ENCODE measurements at regions not wholly inside any gene's neighbourhood (a gene's known extent, or its start where the extent isn't known, plus 50 kb on each side); places are given as distances from the start of the nearest gene placed in this dataset.

DNA sequence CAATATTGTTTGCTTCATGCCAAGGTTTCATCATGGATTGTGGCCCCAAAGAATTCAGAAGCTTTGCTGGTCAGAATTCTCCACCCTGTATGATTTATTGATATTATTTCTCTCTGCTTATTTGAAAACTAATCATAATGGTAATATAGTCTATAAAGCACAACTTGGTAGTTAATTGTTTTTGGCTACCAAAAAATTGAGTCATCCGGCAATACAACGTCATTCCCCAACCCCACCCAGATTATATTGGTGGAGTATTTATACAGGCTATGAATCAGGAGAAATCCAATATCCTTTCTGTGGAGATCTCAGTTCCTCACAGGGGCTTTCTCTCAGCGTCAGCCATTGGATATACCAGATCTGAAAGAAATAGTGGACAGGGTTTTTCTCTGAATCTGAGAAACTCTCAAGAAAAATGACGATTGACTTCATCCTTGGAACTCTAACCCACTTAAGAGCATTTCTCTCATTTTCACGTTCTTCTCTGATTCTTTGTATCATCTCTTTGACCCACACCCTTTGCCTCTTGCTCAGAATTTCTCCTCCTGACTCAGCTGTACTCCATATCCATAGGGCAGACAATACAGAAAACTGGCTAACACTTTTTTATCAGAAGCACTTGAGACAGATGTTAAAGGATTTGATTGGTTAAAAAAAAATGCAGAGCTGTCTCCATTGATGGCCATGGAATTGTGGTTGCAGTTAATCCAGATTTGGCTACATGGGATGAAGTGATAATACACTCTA lies 1055.8 kb upstream of the CADM2 start:
- WGBS, 2 donors: 67 to 68% methylated on average over 5 of the region's 5 CpGs
- ATAC-seq (no peak), DNase-seq (no peak)
- no peak overlapping the region for H3K4me3 ChIP-seq
- H3K36me3 ChIP-seq (replicated peaks in 1 of 2; ENCODE audit: insufficient read depth in 1 of 2, low read depth in 2 of 2): no peaks in the 10 kb centered on the region
- H3K9me3 ChIP-seq: no peaks in the 10 kb centered on the region
- no peak overlapping the region for H3K27ac ChIP-seq
- intact Hi-C loops (cut with DNase I): no loop called here
- H3K27me3 ChIP-seq: no peaks in the 10 kb centered on the region
- no peak for TF ChIP-seq POLR2A (IDR thresholded peaks at IDR 0.05)
- TF ChIP-seq, protein P1, sequence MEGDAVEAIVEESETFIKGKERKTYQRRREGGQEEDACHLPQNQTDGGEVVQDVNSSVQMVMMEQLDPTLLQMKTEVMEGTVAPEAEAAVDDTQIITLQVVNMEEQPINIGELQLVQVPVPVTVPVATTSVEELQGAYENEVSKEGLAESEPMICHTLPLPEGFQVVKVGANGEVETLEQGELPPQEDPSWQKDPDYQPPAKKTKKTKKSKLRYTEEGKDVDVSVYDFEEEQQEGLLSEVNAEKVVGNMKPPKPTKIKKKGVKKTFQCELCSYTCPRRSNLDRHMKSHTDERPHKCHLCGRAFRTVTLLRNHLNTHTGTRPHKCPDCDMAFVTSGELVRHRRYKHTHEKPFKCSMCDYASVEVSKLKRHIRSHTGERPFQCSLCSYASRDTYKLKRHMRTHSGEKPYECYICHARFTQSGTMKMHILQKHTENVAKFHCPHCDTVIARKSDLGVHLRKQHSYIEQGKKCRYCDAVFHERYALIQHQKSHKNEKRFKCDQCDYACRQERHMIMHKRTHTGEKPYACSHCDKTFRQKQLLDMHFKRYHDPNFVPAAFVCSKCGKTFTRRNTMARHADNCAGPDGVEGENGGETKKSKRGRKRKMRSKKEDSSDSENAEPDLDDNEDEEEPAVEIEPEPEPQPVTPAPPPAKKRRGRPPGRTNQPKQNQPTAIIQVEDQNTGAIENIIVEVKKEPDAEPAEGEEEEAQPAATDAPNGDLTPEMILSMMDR (IDR thresholded peaks at IDR 0.05): no peak
- no peaks in the 10 kb centered on the region for H3K4me1 ChIP-seq

DNA sequence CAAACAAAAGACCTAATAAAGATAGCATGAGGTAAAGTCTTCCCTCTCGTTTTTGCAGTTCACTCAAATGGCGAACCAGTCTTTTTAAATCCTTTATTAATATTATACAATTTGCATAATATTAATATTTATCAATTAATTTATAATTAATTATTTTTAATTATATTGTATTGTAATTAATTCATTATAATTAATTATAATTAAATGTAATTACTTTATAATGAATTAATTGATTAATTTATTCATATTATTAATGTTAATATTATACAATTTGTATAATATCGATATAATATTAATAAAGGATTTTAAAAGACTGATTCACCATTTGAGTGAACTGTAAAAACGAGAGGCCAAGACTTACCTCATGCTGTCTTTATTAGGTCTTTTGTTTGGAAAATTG lies 1045.4 kb upstream of the CADM2 start:
- no peak overlapping the region for H3K27ac ChIP-seq
- H3K4me1 ChIP-seq: no peaks in the 10 kb centered on the region
- TF ChIP-seq, protein P1 (IDR thresholded peaks at IDR 0.05): no peak
- TF ChIP-seq POLR2A (IDR thresholded peaks at IDR 0.05): no peak
- no peak overlapping the region for H3K4me3 ChIP-seq
- H3K27me3 ChIP-seq: no peaks in the 10 kb centered on the region
- H3K36me3 ChIP-seq (replicated peaks in 1 of 2; ENCODE audit: insufficient read depth in 1 of 2, low read depth in 2 of 2): no peaks in the 10 kb centered on the region
- ATAC-seq: no peak
- no peaks in the 10 kb centered on the region for H3K9me3 ChIP-seq
- WGBS, 2 donors: 59 to 63% methylated on average over 4 of the region's 4 CpGs
- DNase-seq: no peak
- intact Hi-C loops (cut with DNase I): no loop called here

DNA sequence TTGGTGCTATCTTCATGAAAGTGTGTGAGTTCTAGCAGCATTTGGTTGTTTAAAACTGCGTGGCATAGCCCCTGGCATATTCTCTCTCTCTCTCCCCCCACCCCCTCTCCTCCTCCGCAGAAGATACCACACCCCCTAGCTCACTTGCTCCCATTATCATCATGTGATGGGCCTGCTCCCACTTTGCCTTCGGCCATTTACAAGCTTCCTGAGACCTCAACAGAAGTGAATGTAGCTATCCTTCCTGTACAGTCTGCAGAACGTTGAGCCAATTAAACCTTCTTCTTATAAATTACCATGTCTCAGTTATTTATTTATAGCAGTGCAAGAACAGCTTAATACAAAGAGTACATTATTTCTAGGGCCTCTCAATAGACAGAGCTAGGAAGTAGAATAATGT lies 1032.5 kb upstream of the CADM2 start:
- WGBS, 2 donors: 67 to 75% methylated on average over 4 of the region's 4 CpGs
- no peaks in the 10 kb centered on the region for H3K4me1 ChIP-seq
- TF ChIP-seq, protein P1 (IDR thresholded peaks at IDR 0.05): no peak
- no peak for TF ChIP-seq POLR2A (IDR thresholded peaks at IDR 0.05)
- H3K27ac ChIP-seq: no peak overlapping the region
- H3K27me3 ChIP-seq: no peaks in the 10 kb centered on the region
- DNase-seq (no peak), ATAC-seq (no peak)
- peaks cover 0 to 27% (median 0%) of the 10 kb centered on the region in 3 donors for H3K9me3 ChIP-seq
- no peaks in the 10 kb centered on the region for H3K36me3 ChIP-seq (replicated peaks in 1 of 2; ENCODE audit: insufficient read depth in 1 of 2, low read depth in 2 of 2)
- H3K4me3 ChIP-seq: no peak overlapping the region
- intact Hi-C loops (cut with DNase I): no loop called here

DNA sequence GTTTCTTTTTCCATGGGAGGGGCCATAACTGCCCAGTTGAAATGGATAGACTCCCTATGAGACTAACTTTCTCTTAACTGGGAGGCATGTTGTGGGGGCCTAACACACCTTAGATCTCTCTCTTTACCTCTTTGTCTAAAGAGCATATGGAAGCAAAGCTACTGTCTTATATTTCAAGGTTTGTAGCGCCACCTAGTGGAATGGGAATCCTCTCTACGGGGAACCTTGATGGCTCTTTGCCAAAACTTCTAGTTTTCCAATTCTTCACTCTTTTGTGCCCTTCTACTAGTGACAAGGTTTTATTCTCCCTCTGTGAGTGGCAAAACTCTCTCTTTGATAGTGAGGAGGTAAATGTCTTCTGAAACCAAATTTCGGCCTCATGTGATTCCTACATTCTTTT lies 1030.4 kb upstream of the CADM2 start:
- Histone ChIP-seq H3K9me3 (peaks cover 0 to 27% (median 0%) of the 10 kb centered on the region in 3 donors), H3K27me3 (no peaks in the 10 kb centered on the region), H3K27ac (no peak overlapping the region), H3K4me1 (no peaks in the 10 kb centered on the region), H3K36me3 (replicated peaks in 1 of 2; ENCODE audit: insufficient read depth in 1 of 2, low read depth in 2 of 2) (no peaks in the 10 kb centered on the region), H3K4me3 (no peak overlapping the region)
- DNase-seq: no peak
- ATAC-seq: no peak
- intact Hi-C loops (cut with DNase I): no loop called here
- WGBS, 2 donors: 40 to 50% methylated on average over 3 of the region's 3 CpGs
- TF ChIP-seq POLR2A (IDR thresholded peaks at IDR 0.05): no peak
- TF ChIP-seq, protein P1 (IDR thresholded peaks at IDR 0.05): no peak

DNA sequence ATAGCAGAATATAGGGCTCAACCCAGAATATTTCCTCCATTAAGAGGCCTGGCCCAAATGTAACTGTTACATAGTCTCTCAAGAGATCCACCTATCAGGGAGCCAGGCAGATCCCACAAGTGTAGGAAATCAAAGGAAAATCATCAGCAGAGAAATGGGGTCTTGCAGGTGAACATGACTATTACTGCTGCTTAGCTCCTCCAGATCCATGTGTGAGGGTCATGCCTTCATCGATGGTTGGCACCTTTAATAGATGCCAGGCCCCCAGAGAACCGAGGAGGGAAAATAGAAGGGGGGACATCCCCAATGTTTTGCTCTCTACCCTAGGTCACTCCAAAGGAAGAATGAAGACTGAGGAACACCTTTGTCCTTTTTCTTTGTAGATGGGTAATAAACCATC lies 1029.9 kb upstream of the CADM2 start:
- DNase-seq: no peak
- 72 to 87% methylated on average over 2 of the region's 2 CpGs for WGBS, 2 donors
- Histone ChIP-seq H3K4me3 (no peak overlapping the region), H3K36me3 (replicated peaks in 1 of 2; ENCODE audit: insufficient read depth in 1 of 2, low read depth in 2 of 2) (no peaks in the 10 kb centered on the region), H3K27ac (no peak overlapping the region), H3K4me1 (no peaks in the 10 kb centered on the region), H3K27me3 (no peaks in the 10 kb centered on the region), H3K9me3 (peaks cover 0 to 27% (median 0%) of the 10 kb centered on the region in 3 donors)
- ATAC-seq: no peak
- TF ChIP-seq, protein P1 (IDR thresholded peaks at IDR 0.05): no peak
- TF ChIP-seq POLR2A (IDR thresholded peaks at IDR 0.05): no peak
- intact Hi-C loops (cut with DNase I): no loop called here

Measured in body of pancreas (tissue), 4 donors.